Tibial nerve (tissue), 4 donors: ENCODE measurements at regions not wholly inside any gene's neighbourhood (a gene's known extent, or its start where the extent isn't known, plus 50 kb on each side); places are given as distances from the start of the nearest gene placed in this dataset.
"Not testable (repeated sequence)": the region's sequence is repeated elsewhere in the genome, so short reads cannot be mapped to it uniquely, and the experiment has no call there.

Experiments
- DNase-seq, 2 donors: peaks; one replicate each; pipeline ENCODE4 v3.0.0-alpha.2; 2019; ENCODE audit warnings: low spot score in 2 of 2
- H3K27ac ChIP-seq, 4 donors: fragments of 200-600 bp; sonication (generic) in 3 of 4; one replicate each; pipeline ENCODE4 v1.5.1; 2017 to 2019; ENCODE audit warnings: mild to moderate bottlenecking in 1 of 4
- H3K27me3 ChIP-seq, 2 donors: fragments of 200-600 bp; sonication (generic) in 1 of 2; one replicate each; pipeline versions ENCODE4 v1.5.1 to v1.6.0; 2017 to 2019
- H3K36me3 ChIP-seq, 3 donors: fragments of 200-600 bp; sonication (generic); one replicate each; pipeline ENCODE4 v1.5.1; 2018 to 2019
- H3K4me1 ChIP-seq, 4 donors: fragments of 200-600 bp; sonication (generic) in 3 of 4; one replicate each; pipeline ENCODE4 v1.5.1; 2017 to 2019
- H3K4me3 ChIP-seq, 4 donors: fragments of 200-600 bp; sonication (generic) in 3 of 4; one replicate each; pipeline ENCODE4 v1.5.1; 2017 to 2019; ENCODE audit warnings: mild to moderate bottlenecking in 1 of 4, moderate library complexity in 1 of 4
- H3K9me3 ChIP-seq, 4 donors: fragments of 200-600 bp; sonication (generic) in 3 of 4; one replicate each; pipeline ENCODE4 v1.5.1; 2017 to 2019
- EP300 ChIP-seq, 2 donors: sonication (generic); formaldehyde crosslinking; IDR thresholded peaks; one replicate each; pipeline ENCODE4 v1.6.1; 2017; ENCODE audit warnings: antibody characterized with exemption in 2 of 2, mild to moderate bottlenecking in 1 of 2
- POLR2A ChIP-seq, 2 donors: fragments of 450-650 bp; IDR thresholded peaks; one replicate each; pipeline ENCODE4 v1.6.1; 2017; ENCODE audit warnings: antibody characterized with exemption in 2 of 2, mild to moderate bottlenecking in 2 of 2, moderate library complexity in 2 of 2
- WGBS, 2 donors: methylation state at CpG; one replicate each; pipeline ENCODE4 v1.1.5; 2018; 5-methylcytosine and 5-hydroxymethylcytosine counted together
- TF ChIP-seq, protein P1 (sequence below), 5 experiments: fragments of 200-600 bp in 3 of 5; fragments of 450-650 bp in 2 of 5; sonication (generic) in 3 of 5; IDR thresholded peaks; one replicate each; pipeline ENCODE4 v1.5.1; 2016 to 2019; ENCODE audit warnings: antibody characterized with exemption in 5 of 5, mild to moderate bottlenecking in 3 of 5, moderate library complexity in 2 of 5

DNA sequence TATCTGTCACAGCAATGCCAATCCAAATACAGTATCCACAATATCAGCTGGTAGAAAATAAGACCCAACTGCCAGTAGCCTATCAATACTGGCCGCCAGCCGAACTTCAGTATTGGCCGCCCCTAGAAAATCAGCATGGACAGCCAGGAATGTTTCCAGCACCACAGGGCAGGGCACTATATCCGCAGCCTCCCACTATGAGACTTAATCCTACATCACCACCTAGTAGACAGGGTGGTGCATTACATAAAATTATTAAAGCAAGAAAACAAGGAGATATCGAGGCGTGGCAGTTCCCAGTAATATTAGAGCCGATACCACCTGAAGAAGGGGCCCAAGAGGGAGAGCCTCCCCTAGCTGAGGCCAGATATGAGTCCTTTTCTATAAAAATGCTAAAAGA is 111.3 kb downstream of the ZNF486 start:
- Histone ChIP-seq H3K36me3 (no peaks in the 10 kb centered on the region), H3K27ac (no peak overlapping the region), H3K27me3 (no peaks in the 10 kb centered on the region), H3K4me1 (no peaks in the 10 kb centered on the region), H3K9me3 (no peaks in the 10 kb centered on the region), H3K4me3 (no peak overlapping the region)
- 41 to 50% methylated on average over 7 of the region's 7 CpGs for WGBS, 2 donors
- DNase-seq = no peak
- TF ChIP-seq POLR2A (IDR thresholded peaks at IDR 0.05) = no peak
- TF ChIP-seq, protein P1, sequence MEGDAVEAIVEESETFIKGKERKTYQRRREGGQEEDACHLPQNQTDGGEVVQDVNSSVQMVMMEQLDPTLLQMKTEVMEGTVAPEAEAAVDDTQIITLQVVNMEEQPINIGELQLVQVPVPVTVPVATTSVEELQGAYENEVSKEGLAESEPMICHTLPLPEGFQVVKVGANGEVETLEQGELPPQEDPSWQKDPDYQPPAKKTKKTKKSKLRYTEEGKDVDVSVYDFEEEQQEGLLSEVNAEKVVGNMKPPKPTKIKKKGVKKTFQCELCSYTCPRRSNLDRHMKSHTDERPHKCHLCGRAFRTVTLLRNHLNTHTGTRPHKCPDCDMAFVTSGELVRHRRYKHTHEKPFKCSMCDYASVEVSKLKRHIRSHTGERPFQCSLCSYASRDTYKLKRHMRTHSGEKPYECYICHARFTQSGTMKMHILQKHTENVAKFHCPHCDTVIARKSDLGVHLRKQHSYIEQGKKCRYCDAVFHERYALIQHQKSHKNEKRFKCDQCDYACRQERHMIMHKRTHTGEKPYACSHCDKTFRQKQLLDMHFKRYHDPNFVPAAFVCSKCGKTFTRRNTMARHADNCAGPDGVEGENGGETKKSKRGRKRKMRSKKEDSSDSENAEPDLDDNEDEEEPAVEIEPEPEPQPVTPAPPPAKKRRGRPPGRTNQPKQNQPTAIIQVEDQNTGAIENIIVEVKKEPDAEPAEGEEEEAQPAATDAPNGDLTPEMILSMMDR (IDR thresholded peaks at IDR 0.05) = peak in 4 of 5 experiments; percentile 48 to 71 (median 57)

DNA sequence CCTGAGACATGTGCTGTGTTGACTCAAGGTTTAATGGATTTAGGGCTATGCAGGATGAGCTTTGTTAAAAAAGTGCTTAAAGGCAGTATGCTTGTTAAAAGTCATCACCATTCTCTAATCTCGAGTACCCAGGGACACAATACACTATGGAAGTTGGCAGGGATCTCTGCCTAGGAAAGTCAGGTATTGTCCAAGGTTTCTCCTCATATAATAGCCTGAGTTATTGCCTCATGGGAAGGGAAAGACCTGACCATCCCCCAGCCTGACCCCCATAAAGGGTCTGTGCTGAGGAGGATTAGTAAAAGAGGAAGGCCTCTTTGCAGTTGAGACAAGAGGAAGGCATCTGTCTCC is 109.7 kb downstream of the ZNF486 start:
- H3K4me3 ChIP-seq, H3K27me3 ChIP-seq, H3K27ac ChIP-seq, H3K9me3 ChIP-seq, H3K4me1 ChIP-seq, H3K36me3 ChIP-seq, DNase-seq: not testable (repeated sequence)
- 43 to 47% methylated on average over 1 of the region's 1 CpG for WGBS, 2 donors

DNA sequence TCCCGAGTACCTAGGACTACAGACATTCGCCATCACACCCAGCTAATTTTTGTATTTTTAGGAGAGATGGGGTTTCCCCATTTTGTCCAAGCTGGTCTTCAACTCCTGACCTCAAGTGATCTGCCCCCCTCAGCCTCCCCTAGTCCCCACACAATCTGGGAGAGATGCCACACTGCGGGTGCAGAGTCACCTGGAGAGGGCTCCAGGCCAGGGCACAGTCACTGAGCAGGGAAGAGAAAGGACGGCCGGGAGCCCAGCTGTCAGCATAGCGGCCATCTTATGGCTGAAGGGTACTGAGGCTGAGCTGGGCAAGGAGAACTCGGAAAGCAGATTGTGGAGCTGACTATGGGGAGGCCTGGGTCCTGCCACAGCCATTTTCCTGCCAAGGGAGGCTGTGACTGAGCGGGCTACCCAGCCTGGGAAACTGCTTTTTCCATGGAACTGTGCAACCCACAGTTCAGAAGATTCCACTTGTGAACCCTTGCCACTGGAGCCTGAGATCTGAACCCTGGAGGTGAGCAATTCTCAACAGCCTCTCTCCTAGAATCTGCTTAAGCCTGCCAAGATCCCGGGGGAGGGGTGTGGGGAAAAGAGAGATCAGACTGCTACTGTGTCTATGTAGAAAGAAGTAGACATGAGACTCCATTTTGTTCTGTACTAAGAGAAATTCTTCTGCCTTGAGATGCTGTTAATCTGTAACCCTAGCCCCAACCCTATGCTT is 109.2 kb downstream of the ZNF486 start:
- WGBS, 2 donors = 77 to 88% methylated on average over 8 to 9 of the region's 9 CpGs
- DNase-seq = no peak
- Histone ChIP-seq H3K4me1 (no peaks in the 10 kb centered on the region), H3K27me3 (no peaks in the 10 kb centered on the region), H3K36me3 (no peaks in the 10 kb centered on the region), H3K4me3 (no peak overlapping the region), H3K27ac (no peak overlapping the region), H3K9me3 (no peaks in the 10 kb centered on the region)
- TF ChIP-seq POLR2A (IDR thresholded peaks at IDR 0.05) (no peak), EP300 (IDR thresholded peaks at IDR 0.05) (no peak)
- TF ChIP-seq, protein P1 (IDR thresholded peaks at IDR 0.05) = no peak

DNA sequence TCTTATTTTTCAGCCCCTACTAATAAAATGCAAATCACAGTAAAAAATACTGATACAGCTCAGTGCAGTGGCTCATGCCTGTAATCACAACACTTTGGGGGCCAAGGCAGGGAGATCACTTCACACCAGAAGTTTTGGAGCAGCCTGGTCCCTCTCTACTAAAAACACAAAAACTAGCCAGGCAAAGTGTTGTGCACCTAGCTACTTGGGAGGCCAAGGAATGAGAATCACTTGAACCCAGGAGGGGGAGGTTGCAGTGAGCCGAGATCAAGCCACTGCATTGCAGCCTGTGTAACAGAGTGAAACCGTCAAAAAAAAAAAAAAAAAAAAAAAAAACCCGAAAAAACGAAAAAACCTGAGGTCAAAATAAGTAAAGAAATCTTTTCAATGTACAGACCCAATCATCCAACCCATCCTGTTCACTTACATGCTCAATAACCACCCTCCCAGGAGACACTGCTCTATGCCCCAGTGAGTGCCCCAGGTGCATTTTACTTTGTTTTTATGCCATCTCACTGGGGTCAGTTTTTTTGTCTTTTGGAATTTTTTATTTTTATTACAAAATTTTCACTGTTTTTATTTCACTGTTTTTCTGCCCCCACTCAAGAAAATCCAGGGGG is 107.0 kb downstream of the ZNF486 start:
- H3K36me3 ChIP-seq = no peaks in the 10 kb centered on the region
- no peak overlapping the region for H3K4me3 ChIP-seq
- no peaks in the 10 kb centered on the region for H3K27me3 ChIP-seq
- WGBS, 2 donors = 55 to 77% methylated on average over 4 of the region's 4 CpGs
- H3K4me1 ChIP-seq = no peaks in the 10 kb centered on the region
- DNase-seq = no peak
- no peaks in the 10 kb centered on the region for H3K9me3 ChIP-seq
- TF ChIP-seq POLR2A (IDR thresholded peaks at IDR 0.05) (no peak), EP300 (IDR thresholded peaks at IDR 0.05) (no peak)
- TF ChIP-seq, protein P1 (IDR thresholded peaks at IDR 0.05) = no peak
- H3K27ac ChIP-seq = no peak overlapping the region

DNA sequence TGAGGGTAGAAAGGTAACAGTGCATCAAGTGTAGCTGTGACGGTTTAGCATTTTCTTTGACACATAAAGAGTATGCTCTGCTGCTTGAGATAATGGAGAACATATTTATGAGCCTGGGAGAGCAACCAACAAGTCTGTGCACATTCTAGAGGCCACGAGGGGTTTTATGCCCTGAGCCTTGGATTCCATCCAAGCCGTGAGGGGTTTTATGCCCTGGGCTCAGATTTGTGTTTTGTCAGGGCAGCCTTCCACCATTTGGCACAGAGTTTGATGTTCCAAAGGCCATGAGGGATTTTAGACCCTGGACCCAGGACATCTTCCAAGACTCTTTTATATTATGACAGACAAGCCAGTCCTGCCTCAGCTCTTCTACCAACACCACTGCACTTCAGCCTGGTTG is 106.4 kb downstream of the ZNF486 start:
- H3K4me3 ChIP-seq = no peak overlapping the region
- H3K36me3 ChIP-seq = no peaks in the 10 kb centered on the region
- TF ChIP-seq POLR2A (IDR thresholded peaks at IDR 0.05) (no peak), EP300 (IDR thresholded peaks at IDR 0.05) (no peak)
- TF ChIP-seq, protein P1 (IDR thresholded peaks at IDR 0.05) = no peak
- no peak for DNase-seq
- WGBS, 2 donors = 32 to 46% methylated on average over 3 of the region's 3 CpGs
- H3K27ac ChIP-seq = no peak overlapping the region
- H3K9me3 ChIP-seq = no peaks in the 10 kb centered on the region
- H3K4me1 ChIP-seq = no peaks in the 10 kb centered on the region
- no peaks in the 10 kb centered on the region for H3K27me3 ChIP-seq

DNA sequence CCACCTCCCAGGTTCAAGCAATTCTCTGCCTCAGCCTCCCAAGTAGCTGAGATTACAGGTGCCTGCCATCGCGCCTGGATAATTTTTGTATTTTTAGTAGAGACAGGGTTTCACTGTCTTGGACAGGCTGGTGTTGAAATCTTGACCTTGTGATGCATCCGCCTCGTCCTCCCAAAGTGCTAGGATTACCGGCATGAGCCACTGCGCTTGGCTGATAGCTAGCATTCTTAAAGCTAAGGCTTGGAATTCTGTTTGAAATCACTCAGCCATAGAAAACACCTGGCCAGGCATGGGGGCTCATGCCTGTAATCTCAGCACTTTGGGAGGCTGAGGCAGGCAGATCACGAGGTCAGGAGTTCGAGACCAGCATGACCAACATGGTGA is 105.6 kb downstream of the ZNF486 start:
- not testable (repeated sequence) for H3K4me3 ChIP-seq, DNase-seq, H3K36me3 ChIP-seq, H3K27ac ChIP-seq, H3K9me3 ChIP-seq, H3K27me3 ChIP-seq, H3K4me1 ChIP-seq
- WGBS, 2 donors = 93 to 96% methylated on average over 8 of the region's 8 CpGs

DNA sequence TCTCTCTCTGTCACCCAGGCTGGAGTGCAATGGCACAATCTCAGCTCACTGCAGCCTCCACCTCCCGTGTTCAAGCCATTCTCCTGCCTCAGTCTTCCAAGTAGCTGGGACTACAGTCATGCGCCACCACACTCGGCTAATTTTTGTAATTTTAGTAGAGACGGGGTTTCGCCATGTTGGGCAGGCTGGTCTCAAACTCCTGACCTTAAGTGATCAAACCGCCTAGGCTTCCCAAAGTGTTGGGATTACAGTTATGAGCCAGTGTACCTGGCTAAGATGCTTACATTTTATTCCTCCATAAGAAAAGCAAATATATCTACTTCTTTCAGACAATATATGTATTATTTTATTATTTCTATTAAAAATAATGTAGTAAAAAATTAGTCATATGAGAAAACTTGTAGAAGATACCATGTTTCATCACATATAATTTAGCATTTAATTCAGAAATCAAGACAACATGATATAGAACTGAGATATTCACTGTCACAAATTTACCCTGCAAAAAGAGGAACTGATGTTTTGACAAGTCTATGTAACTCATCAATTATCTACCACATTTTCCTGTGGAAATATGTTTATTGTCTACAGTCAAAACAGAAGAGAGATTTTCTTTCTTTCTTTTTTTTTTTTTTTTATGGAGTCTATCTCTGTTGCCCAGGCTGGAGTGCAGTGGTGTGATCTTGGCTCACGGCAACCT is 105.1 kb downstream of the ZNF486 start:
- not testable (repeated sequence) for H3K27me3 ChIP-seq, H3K4me1 ChIP-seq, H3K27ac ChIP-seq, H3K36me3 ChIP-seq, H3K9me3 ChIP-seq, DNase-seq, H3K4me3 ChIP-seq
- 85 to 87% methylated on average over 7 of the region's 7 CpGs for WGBS, 2 donors
